Gastrocnemius medialis (tissue), 4 donors: ENCODE measurements at regions not wholly inside any gene's neighbourhood (a gene's known extent, or its start where the extent isn't known, plus 50 kb on each side); places are given as distances from the start of the nearest gene placed in this dataset.

Experiments used
- POLR2A ChIP-seq, 2 donors: fragments of 450-650 bp; IDR thresholded peaks; one replicate each; pipeline ENCODE4 v1.6.1; 2017; ENCODE audit warnings: antibody characterized with exemption in 2 of 2, mild to moderate bottlenecking in 2 of 2, moderate library complexity in 2 of 2
- TF ChIP-seq, protein P1 (sequence below), 5 experiments: fragments of 450-650 bp in 3 of 5; fragments of 200-600 bp in 2 of 5; sonication (generic) in 2 of 5; IDR thresholded peaks in 4 of 5; conservative IDR thresholded peaks in 1 of 5; 1 replicate in 4 of 5; 2 replicates in 1 of 5; pipeline ENCODE4 v1.5.1; 2016 to 2019; ENCODE audit warnings: antibody characterized with exemption in 5 of 5, mild to moderate bottlenecking in 3 of 5, moderate library complexity in 3 of 5

- TF ChIP-seq POLR2A (IDR thresholded peaks at IDR 0.05), result no peak
- TF ChIP-seq, protein P1, sequence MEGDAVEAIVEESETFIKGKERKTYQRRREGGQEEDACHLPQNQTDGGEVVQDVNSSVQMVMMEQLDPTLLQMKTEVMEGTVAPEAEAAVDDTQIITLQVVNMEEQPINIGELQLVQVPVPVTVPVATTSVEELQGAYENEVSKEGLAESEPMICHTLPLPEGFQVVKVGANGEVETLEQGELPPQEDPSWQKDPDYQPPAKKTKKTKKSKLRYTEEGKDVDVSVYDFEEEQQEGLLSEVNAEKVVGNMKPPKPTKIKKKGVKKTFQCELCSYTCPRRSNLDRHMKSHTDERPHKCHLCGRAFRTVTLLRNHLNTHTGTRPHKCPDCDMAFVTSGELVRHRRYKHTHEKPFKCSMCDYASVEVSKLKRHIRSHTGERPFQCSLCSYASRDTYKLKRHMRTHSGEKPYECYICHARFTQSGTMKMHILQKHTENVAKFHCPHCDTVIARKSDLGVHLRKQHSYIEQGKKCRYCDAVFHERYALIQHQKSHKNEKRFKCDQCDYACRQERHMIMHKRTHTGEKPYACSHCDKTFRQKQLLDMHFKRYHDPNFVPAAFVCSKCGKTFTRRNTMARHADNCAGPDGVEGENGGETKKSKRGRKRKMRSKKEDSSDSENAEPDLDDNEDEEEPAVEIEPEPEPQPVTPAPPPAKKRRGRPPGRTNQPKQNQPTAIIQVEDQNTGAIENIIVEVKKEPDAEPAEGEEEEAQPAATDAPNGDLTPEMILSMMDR (IDR thresholded peaks at IDR 0.05 in 4 of 5, conservative IDR thresholded peaks at IDR 0.05 in 1 of 5), result no peak
Measured at GRCh38 chr15:81783076-81783475, 262.7 kb downstream of the MEX3B start.
